ENCODE measurements at regions not wholly inside any gene's neighbourhood (a gene's known extent, or its start where the extent isn't known, plus 50 kb on each side); places are given as distances from the start of the nearest gene placed in this dataset.
"Not testable (repeated sequence)": the region's sequence is repeated elsewhere in the genome, so short reads cannot be mapped to it uniquely, and the experiment has no call there.

DNA sequence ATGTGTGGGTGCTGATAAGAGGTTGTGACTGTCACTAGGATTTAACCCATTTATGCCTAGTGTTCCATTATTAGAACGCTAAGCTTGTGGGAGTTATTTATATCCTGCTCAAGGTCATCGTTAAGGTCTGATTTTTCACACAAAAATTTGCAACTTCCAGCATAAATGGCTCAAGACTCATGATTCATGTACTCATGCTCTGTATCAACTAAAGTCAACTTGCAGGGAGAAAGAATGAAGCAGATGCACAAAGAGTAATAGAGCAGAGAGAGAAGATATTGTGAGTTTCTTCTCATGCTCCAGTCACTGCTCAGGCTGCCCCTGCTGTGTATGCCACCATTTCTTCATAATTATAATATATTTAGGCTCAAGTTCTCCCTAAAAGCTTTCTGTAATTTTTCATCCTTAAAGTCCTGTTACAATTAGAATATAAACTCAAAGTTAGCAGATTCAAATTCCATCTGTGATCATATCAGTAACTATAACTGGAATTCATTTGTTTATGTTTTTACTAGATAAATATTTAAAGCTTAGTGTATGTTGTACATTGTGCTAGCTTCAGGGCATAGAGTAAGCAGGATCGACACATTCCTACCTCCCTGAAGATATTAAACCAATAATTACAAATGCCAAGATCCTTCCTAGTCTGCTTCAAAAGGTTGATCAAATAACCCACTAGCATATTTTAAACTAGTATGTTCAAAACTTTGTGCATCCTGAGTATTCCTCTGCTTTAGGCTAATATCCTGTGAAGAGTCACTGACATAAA, 136.7 kb downstream of the NUDT12 start:
- no peak for DNase-seq

DNA sequence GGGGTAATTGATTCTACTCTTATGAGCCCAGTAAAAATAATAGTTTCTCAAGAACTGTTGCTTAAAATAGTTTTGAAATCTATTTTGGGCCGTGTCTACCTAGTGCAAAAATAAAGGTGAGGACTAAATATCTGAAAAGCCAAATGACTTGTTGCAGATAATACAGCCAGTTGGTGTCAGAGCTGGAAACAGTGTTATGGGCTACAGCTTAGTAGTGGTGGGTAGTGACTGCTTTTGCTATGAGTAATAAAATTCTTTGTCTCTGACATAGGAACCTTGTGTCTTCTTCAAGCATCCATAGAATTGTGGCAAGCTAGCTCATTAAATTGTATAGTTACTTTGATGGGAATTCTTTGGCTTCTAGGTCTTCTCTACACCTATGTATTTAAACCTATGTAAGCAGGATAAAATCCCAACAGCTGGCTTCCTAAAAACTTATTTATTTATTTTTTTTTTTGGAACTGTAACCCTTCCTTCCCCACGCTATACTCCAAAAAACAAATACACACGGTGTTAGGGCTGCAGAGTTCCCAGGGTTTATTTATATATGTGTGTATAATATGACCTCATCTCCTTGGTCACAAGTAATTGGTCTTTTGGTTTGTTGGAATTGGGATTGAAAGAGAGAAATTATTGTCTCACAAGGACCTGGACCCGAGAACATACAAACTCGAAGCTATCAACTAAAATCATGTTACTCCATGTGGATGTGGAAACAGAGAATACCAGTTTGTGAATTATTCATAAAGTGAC, 138.0 kb downstream of the NUDT12 start:
- no peak for DNase-seq

DNA sequence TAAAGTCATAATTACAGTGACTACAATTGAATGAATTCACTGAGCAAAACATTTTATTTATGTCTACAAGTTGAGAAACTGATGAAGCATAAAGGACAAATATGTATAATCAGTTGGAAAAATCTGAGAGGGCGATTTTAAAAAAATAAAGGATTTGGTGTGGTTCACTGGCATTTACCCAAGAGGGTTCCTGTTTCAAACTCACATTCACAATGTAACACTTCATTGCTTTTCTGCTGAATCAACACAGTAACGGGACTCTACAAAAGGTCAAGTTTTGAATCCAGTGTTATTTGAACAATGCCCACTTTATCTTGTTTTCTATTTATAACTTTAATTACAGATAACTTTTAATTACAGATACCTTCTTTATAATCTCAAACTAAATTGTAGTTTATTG, 138.6 kb downstream of the NUDT12 start:
- DNase-seq: no peak

DNA sequence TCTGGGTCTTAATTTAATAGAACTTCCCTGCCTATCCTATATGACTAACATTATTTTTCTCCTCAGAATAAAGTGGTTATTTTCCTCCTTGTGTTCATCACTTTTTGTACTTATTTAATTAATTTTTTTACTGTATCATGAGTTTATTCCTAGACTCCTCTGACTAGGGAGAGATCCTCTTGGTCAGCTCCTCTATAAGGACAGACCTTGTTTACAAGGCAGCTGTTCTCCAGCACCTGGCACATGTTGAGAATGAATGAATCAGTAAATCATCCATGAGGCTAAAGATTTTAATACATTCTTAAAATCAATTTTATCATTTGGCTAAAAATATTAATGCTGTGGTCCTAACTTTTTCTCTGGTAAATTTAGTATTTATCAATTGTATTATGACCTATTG, 139.8 kb downstream of the NUDT12 start:
- no peak for DNase-seq

DNA sequence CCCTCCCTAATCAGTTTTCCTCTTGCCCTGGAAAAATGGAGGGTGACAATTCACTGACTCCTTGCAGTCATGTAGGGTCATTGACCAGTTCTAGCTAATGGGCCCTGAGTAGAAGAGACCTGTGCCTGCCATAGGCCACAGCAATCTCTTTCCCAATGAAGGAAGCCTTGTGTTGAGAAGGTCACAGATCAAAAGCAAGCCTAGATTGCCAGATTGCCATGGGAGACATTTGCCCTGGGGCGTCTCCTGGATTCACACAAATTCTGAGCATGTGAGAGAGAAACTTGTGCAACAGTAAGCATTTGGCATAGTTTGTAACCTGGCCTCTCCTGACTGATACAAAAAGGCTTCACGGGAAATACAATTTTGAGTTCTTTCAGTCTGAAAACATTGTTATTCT, 148.0 kb downstream of the NUDT12 start:
- DNase-seq: no peak

DNA sequence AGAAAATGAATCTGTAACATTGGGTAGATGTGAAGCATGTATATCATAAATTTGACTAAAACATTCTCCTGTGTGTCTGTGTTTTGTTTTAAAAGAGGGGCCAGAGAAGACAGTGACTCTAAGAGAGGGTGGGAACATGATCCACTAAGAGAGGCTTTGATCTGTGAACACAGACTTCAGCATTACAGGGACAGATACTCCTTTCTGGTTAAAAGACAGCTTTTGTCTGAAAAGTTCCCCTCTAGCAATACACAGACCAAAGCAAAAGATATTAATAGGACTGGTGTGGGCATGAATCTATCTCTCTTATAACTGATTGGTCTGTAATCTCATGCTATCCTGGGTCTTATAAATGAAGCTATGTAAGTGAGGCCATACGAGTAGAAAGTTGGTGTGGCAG, 150.9 kb downstream of the NUDT12 start:
- no peak for DNase-seq

DNA sequence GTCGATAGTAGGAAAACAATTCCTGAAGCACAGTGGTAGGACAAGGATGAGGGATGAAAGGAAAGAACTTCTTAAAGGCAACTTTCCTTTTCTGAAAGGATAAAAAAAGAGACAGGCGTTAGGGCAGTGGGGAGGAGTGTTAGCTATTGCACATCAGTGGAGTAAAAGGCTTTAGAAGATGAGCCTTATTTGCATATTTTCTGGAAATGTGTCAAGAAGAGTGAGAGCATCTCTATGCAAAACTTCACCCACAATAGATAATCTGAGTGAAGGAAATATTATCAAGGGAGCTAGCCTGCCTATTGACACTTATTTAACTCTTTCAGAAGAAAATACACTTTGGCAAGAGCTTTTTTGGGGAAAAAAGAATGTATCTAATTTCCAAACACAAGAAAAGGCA, 151.6 kb downstream of the MACIR start:
- no peak for DNase-seq

DNA sequence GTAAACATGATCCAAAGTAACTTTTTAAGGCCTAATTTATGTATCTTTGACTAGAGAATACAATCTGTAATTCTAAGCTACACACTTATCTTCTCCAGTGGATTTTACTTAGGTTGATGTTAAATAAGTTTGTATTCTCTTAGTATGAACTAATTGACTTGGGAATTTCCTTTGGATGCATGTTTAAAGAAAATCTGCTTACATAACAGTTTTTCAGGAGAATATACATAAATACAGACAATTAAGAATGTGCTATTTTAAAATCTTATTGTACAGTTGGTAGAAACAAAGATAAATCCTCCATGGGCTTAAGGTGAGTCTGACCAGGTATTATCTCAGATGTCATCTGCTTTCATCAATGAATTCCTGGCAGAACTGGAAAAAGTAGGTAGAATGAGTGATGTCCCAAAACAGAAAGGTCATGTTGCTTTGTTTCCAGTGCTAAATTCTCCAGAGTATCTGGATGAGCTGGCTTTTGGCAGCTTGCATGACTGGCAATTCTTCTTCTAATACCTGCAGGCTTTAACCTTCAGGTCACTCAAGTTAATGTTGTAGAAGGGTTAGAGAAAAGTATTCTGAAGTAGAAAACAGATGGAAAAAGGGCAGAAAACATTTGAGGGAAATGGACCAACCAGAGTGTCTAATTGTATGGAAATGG, 150.6 kb downstream of the MACIR start:
- DNase-seq: no peak

DNA sequence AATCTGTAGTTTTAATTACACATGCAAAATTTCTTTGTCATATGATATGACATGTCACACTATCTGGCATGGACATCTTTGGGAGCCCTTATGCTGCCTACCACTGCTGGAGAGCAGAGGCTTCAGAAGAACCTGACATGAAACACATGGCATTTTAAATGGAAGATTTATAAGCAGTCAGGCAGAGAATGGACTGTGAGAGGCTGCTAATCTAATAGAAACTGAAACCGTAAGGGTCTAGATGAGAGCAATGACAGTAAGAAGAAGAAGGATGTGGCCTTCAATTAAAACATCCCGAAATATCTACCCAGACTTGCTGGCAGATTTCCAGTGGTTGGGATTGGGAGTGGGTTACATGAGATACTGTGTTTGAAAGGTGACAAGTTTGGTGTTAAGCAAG, 149.8 kb downstream of the MACIR start:
- no peak for DNase-seq

DNA sequence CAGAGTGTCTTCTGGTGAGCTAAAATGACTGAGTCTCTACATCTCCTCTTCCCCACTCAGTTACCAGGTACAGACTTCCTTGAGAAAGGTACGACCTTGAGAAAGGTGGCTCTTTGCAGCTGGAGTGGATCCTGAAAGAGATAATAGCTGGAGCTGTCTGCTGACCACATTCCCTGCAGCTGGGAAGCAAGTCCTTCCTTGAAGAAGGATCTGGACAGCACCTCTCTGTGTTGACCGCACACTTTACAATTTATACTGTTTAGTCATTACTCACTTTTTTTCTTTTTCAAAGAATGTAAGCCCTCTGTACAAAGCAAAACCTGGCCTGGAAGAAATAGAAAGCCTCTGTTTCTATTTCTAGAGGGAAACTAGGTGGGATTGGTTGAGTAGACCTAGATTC, 148.8 kb downstream of the MACIR start:
- no peak for DNase-seq

DNA sequence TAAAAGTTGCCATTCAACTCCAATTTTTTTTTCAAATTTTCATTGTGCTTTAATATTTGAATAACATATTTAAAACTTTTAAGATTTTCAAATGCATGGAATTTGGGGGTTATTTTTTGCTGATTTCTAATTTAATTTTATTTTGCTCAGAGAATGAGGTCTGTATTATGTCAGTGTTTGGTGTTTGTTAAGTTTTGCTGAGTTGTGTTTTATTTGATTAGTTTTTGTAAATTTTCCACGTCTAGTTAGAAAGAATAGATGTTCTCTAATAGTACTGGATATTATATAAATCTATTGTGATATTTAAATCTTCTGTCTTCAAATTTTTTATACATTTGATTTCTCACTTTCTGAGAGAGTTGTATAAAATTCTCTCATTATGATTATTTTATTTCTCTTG, 145.9 kb downstream of the MACIR start:
- DNase-seq: no peak

DNA sequence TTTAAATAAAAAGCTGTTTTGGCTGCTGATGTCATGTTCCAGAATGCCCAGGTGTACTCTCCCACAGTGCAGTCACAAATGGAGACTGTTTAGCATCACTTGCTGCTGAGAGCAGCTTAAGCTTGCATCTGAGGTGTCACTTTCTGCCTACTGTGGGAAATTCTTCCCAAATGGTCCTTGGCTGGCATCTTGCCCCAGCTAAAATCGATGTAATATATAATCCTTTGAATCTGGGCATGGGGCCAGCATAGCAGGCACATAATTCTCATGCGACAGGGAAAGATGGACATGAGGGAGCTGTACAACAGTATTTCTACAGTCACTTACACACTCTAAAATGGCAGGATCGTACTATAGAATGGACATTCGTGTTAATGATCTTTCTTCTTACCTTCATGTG, 144.3 kb downstream of the MACIR start:
- DNase-seq: no peak

DNA sequence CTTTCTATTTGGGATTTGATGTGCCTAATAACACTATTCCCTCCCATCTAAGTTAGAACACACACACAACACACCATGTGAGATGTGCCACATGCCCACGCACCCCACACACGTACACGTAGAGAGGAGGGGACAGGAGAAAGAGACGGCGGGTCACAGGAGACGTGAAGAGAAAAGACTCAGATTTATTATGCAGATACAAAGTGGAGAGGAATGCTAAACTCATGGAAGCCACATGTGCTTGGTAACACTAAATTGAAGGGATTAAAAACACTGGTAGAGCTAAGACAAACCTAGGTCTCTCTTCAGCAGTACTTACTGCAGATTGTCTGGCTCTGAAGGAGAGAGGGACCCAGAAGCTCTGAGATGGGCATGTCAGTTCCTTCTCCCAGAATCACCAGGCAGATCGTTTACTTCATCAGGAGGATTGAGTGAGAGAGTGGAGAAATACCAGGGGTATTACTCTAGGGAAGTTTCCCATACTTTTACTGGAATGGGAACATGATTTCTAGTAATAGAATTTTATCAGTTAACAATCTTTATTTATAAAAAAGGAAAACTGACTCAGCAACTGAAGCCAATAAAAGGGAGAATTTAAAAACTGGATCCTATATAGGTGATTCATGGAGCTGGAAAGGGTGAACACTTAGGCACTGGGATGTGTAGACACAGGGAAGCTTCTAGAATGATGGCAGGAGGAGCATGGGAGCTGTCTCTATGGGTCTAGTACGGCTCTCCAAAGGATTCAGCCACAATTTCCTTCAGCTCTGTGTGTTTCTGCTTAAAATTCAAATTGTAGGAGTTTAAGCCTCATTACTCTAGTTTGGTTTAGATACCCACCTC, 139.4 kb downstream of the MACIR start:
- no peak for DNase-seq

DNA sequence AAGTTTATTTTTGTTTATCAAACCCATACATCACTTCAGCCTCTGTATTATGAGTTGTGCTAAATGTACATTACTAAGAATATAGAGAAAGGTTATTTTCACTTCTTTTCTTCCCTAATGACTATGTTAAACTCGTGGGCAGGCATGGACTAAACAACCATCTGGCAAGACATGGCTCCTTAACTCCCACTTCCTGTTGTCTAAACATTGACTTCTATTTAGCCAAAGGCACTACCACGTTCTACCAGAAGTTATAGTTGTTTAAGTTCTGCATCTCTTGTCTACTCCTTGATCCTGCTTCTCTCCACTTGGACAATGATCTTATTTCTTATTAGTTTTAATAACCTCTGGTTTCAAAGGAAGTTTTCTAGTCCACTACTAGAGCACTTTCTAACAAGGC, 136.1 kb downstream of the MACIR start:
- no peak for DNase-seq

DNA sequence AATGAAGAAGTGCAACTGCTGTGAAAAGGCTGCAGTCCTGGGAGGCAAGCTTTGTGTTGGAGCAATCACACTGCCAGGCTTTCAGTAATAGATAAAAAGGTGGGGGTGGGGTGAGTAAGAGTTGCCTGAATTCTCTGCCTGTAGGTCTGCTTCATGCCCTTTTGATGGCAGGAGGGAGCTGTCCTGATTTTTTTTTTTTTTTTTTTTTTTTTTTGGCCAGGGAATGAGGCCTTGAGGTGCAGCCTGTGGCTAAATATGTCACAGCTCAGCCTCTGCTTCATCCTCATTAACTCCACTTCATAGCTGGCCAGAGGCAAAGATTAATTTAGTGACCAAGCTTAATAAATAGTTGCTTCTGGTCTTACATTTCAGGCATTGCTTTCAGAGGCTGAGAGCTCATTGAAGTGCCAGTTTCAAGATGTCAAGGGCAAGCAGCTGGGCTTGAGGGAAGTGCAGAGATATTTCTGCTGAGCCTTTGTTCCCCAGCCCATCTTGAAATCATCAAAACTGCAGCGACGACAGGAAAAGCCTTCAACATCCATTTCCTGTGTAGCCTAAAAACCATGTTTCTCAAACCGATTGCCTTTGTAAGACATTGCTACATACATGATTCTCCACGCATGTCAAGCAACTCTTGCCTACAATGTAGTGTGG, 134.7 kb downstream of the MACIR start:
- DNase-seq: peak; percentile 31 to 67

DNA sequence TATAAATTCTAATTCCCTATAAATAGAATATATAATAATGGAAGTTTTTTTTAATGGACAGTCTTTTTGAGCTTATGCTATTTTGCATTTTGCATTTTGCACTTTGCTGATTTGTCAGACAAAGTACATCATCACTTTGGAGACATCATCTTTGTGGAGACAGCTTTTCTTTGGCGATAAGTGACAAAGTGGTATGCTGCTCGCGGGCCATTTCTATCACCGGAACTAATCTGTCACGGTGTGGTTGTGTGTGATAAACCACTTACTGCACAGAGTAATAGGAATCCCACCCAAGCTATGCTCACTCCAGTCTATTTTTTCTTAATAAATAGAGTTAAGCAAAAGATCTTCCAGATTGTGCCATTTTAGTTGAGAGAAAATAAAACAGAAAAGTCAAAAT, 133.1 kb downstream of the MACIR start:
- DNase-seq: no peak

DNA sequence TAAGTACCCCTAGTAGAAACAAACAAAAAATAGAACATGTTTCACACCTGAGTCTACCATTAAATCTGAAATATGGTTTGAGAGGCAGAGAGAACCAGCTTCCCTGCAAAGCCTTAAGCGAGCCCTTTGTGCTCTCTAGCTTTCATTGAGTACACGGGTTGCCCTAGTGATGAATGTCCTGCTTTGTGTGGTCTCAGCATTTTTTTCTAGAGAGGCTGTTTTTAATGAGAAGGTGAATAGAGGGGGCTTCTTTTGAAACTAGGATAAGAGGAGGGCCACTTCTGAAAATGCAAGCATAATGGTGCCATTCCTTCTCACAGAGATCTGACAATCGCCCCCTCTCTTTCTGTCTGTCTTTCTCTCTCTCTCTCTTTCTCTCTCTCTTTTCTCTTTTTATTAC, 131.3 kb downstream of the MACIR start:
- DNase-seq: no peak

DNA sequence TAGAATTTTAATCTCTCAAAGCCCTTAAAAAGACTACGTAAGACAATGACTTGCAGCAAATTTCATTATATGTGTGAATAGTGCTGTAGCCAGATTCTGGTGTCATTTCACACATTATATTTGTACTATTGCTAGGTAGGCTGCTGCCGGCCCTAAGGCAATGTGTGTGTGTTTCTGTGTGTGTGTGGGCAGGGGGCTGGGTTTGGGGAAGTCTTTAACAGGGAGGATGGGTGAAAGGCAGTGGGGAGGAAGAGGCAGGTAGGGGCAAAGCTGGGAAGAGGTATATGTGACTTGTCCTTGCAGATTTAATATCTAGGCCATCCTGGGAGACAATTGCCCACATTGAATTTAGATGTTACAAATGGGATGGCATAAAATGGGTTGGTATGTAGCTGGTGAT, 130.8 kb downstream of the MACIR start:
- DNase-seq: no peak

DNA sequence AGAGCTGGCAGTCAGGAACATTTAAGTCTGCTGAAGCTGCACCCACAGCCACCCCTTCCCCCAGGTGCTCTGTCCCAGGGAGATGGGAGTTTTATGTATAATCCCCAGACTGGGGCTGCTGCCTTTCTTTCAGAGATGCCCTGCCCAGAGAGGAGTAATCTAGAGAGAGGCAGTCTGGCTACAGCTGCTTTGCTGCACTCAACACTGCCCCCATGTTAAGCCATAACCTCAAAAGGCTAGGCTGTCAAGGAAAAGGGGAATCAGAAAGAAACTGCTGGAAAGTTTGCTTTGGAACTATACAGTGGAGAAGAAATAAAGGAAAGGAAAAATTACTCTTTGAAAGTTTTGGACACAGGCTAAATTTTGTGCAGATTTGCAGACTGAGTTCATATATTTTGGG, 127.2 kb downstream of the MACIR start:
- DNase-seq: no peak

DNA sequence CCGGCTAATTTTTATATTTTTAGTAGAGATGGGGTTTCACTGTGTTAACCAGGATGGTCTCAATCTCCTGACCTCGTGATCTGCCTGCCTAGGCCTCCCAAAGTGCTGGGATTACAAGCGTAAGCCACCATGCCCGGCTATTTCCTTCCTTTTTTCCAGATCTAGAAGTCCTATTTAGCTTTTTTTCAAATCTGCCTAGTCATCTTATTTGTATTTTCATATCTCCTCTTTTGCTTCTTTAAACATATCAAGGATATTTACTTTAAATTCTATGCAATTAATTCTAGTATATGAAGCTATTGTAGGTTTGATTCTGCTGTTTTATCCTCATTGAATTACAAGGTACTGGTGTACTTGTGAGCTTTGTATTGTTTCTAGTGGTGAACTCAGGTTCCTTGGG, 119.1 kb downstream of the MACIR start:
- DNase-seq: not testable (repeated sequence)

DNA sequence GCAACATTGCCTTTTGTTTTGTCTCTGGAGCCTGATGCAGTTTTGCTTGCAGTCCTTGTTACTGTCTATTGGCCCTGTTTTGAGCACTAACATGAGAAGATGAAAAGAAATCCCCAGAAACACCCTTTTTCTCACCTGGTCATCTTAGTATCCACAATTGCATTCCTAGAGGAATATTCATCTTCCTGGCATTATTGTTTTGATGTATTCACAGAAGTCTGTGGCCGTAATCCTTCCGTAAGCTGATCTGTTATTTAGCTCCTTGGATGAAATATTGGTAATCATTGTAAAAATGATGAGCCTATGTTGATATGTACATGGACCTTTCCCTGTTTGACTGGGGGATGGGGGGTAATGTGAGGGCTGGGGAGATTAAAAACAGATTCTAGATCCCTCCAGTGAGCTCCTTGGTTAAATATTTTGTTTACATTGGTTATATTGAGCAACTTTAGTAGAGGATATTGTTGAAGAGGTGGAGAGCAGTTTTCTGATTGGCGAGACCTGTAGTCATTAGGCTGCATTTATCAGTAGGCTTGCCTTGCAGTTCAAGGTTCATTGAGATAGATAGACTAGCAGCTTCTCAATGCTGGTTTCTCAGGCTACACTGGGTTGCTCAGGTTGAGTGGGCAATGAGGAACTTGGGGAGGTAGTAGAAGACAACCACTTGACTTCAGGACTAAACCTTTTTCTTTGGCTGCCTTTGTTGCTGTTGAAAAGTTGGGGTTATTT, 117.5 kb downstream of the MACIR start:
- DNase-seq: no peak

DNA sequence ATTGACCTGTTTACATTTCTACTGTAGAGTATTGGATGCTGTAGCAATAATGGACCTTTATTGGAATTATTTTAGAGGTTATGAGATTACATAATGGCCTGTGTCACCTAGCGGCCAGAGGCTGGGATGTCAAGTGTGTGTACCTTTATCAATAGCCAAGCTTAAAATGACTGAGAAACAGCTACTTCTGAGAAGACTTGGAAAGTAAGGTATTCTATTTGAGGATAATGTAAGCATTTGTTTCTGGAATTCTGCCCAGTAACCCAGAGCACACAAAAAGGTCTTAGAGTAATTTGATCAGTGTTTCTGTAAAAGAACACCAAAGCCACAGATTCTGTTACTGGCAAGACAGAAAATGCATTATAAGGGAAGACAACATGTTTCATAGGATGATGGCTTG, 116.8 kb downstream of the MACIR start:
- no peak for DNase-seq
